Upper lobe of right lung (tissue), 1 donor: ENCODE measurements at regions not wholly inside any gene's neighbourhood (a gene's known extent, or its start where the extent isn't known, plus 50 kb on each side); places are given as distances from the start of the nearest gene placed in this dataset.

Experiments
- ATAC-seq: fragments of 200-7000 bp; cut with Tn5 transposase; one replicate; pipeline ENCODE4 v1.9.1; 2020; ENCODE audit warnings: mild to moderate bottlenecking, moderate library complexity
- DNase-seq: peaks from one replicate; pipeline ENCODE4 v3.0.0-alpha.2; 2020
- H3K27ac ChIP-seq: fragments of 200-600 bp; one replicate; pipeline ENCODE4 v1.8.0; 2022
- H3K27me3 ChIP-seq: fragments of 200-600 bp; one replicate; pipeline ENCODE4 v1.8.0; 2022; ENCODE audit warnings: mild to moderate bottlenecking
- H3K36me3 ChIP-seq: fragments of 200-600 bp; one replicate; pipeline ENCODE4 v1.8.0; 2022
- H3K4me1 ChIP-seq: fragments of 200-600 bp; one replicate; pipeline ENCODE4 v1.8.0; 2022
- H3K4me3 ChIP-seq: fragments of 200-600 bp; one replicate; pipeline ENCODE4 v1.8.0; 2022; ENCODE audit warnings: mild to moderate bottlenecking
- H3K9me3 ChIP-seq: fragments of 200-600 bp; one replicate; pipeline ENCODE4 v1.8.0; 2022
- CTCF ChIP-seq: fragments of 200-600 bp; IDR thresholded peaks from one replicate; pipeline ENCODE4 v1.8.0; 2022; ENCODE audit warnings: antibody characterized with exemption
- intact Hi-C: fragments of 100-400 bp; cut with DNase I; formaldehyde crosslinking; loops from one replicate; pipeline ENCODE4 v1.11.0; 2022
- donor health status: DM: no; HTN: yes; CAD: no; lungs with severe emphysema.

GRCh38 chr6:14704383-14705271, 541.2 kb upstream of the JARID2 start:
- DNase-seq (no peak), ATAC-seq (peak; percentile 30)
- intact Hi-C loops: no loop called here
- Histone ChIP-seq H3K4me3 (no peak overlapping the region), H3K9me3 (no peaks in the 10 kb centered on the region), H3K27me3 (no peaks in the 10 kb centered on the region), H3K4me1 (no peaks in the 10 kb centered on the region), H3K27ac (no peak overlapping the region), H3K36me3 (no peaks in the 10 kb centered on the region)
- no peak for TF ChIP-seq CTCF

GRCh38 chr6:14705841-14706377, 540.0 kb upstream of the JARID2 start:
- no peak for ATAC-seq
- no peaks in the 10 kb centered on the region for H3K9me3 ChIP-seq
- H3K36me3 ChIP-seq: no peaks in the 10 kb centered on the region
- no peak overlapping the region for H3K4me3 ChIP-seq
- no peak overlapping the region for H3K27ac ChIP-seq
- intact Hi-C loops: no loop called here
- no peaks in the 10 kb centered on the region for H3K4me1 ChIP-seq
- H3K27me3 ChIP-seq: no peaks in the 10 kb centered on the region
- TF ChIP-seq CTCF: no peak
- DNase-seq: no peak

GRCh38 chr6:14706378-14706929, 539.4 kb upstream of the JARID2 start:
- H3K36me3 ChIP-seq: no peaks in the 10 kb centered on the region
- H3K27ac ChIP-seq: no peak overlapping the region
- intact Hi-C loops: no loop called here
- ATAC-seq: peak; percentile 60
- DNase-seq: no peak
- no peaks in the 10 kb centered on the region for H3K27me3 ChIP-seq
- H3K4me3 ChIP-seq: no peak overlapping the region
- no peaks in the 10 kb centered on the region for H3K4me1 ChIP-seq
- H3K9me3 ChIP-seq: no peaks in the 10 kb centered on the region
- TF ChIP-seq CTCF: no peak

- TF ChIP-seq CTCF: no peak
- H3K9me3 ChIP-seq: no peaks in the 10 kb centered on the region
- no peaks in the 10 kb centered on the region for H3K27me3 ChIP-seq
- H3K4me1 ChIP-seq: no peaks in the 10 kb centered on the region
- H3K36me3 ChIP-seq: no peaks in the 10 kb centered on the region
- ATAC-seq (no peak), DNase-seq (no peak)
- no peak overlapping the region for H3K27ac ChIP-seq
- H3K4me3 ChIP-seq: no peak overlapping the region
- intact Hi-C loops: no loop called here
Observed at GRCh38 chr6:14707276-14707675, 538.6 kb upstream of the JARID2 start.

GRCh38 chr6:14707971-14708465, 537.9 kb upstream of the JARID2 start:
- no peak overlapping the region for H3K27ac ChIP-seq
- H3K27me3 ChIP-seq: no peaks in the 10 kb centered on the region
- no peak overlapping the region for H3K4me3 ChIP-seq
- DNase-seq (no peak), ATAC-seq (no peak)
- intact Hi-C loops: no loop called here
- no peak for TF ChIP-seq CTCF
- no peaks in the 10 kb centered on the region for H3K9me3 ChIP-seq
- H3K4me1 ChIP-seq: peaks cover 5% of the 10 kb centered on the region
- no peaks in the 10 kb centered on the region for H3K36me3 ChIP-seq
